ENCODE measurements at regions not wholly inside any gene's neighbourhood (a gene's known extent, or its start where the extent isn't known, plus 50 kb on each side); places are given as distances from the start of the nearest gene placed in this dataset.

DNA sequence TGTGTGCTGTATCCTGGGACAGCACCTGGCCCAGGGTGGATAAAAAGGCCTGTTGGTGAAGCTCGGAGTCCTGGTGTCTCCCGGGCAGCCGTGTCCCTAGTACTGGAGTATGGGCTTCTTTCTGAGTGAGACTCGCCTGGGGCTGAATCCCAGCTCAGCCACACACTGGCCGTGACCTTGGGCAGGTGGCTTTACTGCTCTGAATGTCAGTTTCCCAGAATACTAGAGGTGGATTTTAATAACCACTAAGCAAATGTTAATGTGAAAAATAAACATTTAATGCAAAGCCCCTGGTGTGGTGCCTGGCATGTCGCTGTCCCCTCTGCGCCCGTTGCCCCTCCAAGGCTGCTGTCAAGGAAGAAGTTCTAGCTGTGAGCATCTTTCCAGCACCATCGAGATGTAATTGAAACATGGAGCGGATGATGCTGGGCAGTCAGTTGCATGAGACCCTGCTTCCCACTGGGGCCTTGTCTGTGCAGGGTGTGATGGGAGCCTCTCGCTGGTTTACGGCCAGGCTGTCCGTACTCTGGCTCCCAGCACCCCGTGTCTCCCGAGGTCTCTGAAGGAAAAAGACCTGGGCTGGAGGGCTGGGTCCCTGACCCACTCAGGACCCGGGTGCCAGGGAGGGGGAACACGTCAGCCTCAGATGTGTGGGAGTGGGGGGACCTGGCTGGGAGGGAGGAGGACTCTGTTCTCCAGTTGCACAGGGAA lies 527.8 kb downstream of the MATN1 start:
- TF ChIP-seq EZH2 (IDR thresholded peaks at IDR 0.05; ENCODE audit: borderline replicate concordance, insufficient read depth, low read length, poor library complexity, severe bottlenecking) (no peak), POLR2AphosphoS5 (IDR thresholded peaks at IDR 0.05) (no peak), EP300 (conservative IDR thresholded peaks at IDR 0.05; ENCODE audit: poor library complexity, severe bottlenecking) (no peak), TAF1 (IDR thresholded peaks at IDR 0.05; ENCODE audit: low read depth) (no peak), RAD21 (conservative IDR thresholded peaks at IDR 0.05) (no peak), MXI1 (conservative IDR thresholded peaks at IDR 0.05; ENCODE audit: poor library complexity, severe bottlenecking) (no peak)
- TF ChIP-seq, protein P1, sequence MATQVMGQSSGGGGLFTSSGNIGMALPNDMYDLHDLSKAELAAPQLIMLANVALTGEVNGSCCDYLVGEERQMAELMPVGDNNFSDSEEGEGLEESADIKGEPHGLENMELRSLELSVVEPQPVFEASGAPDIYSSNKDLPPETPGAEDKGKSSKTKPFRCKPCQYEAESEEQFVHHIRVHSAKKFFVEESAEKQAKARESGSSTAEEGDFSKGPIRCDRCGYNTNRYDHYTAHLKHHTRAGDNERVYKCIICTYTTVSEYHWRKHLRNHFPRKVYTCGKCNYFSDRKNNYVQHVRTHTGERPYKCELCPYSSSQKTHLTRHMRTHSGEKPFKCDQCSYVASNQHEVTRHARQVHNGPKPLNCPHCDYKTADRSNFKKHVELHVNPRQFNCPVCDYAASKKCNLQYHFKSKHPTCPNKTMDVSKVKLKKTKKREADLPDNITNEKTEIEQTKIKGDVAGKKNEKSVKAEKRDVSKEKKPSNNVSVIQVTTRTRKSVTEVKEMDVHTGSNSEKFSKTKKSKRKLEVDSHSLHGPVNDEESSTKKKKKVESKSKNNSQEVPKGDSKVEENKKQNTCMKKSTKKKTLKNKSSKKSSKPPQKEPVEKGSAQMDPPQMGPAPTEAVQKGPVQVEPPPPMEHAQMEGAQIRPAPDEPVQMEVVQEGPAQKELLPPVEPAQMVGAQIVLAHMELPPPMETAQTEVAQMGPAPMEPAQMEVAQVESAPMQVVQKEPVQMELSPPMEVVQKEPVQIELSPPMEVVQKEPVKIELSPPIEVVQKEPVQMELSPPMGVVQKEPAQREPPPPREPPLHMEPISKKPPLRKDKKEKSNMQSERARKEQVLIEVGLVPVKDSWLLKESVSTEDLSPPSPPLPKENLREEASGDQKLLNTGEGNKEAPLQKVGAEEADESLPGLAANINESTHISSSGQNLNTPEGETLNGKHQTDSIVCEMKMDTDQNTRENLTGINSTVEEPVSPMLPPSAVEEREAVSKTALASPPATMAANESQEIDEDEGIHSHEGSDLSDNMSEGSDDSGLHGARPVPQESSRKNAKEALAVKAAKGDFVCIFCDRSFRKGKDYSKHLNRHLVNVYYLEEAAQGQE (IDR thresholded peaks at IDR 0.05; ENCODE audit: borderline replicate concordance): no peak
- TF ChIP-seq, protein P2, sequence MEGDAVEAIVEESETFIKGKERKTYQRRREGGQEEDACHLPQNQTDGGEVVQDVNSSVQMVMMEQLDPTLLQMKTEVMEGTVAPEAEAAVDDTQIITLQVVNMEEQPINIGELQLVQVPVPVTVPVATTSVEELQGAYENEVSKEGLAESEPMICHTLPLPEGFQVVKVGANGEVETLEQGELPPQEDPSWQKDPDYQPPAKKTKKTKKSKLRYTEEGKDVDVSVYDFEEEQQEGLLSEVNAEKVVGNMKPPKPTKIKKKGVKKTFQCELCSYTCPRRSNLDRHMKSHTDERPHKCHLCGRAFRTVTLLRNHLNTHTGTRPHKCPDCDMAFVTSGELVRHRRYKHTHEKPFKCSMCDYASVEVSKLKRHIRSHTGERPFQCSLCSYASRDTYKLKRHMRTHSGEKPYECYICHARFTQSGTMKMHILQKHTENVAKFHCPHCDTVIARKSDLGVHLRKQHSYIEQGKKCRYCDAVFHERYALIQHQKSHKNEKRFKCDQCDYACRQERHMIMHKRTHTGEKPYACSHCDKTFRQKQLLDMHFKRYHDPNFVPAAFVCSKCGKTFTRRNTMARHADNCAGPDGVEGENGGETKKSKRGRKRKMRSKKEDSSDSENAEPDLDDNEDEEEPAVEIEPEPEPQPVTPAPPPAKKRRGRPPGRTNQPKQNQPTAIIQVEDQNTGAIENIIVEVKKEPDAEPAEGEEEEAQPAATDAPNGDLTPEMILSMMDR (IDR thresholded peaks at IDR 0.05; ENCODE audit: poor library complexity, severe bottlenecking): no peak

All from neural cell (in vitro differentiated cells).